Natural killer cell (primary cell): ENCODE measurements at regions not wholly inside any gene's neighbourhood (a gene's known extent, or its start where the extent isn't known, plus 50 kb on each side); places are given as distances from the start of the nearest gene placed in this dataset.

Experiments used
- ATAC-seq, 3 donors: fragments of 150-1000 bp in 2 of 3; fragments of 200-7000 bp in 1 of 3; cut with Tn5 transposase; 1 replicate in 1 of 3; 2 replicates in 2 of 3; pipeline ENCODE4 v1.10.0; 2021; ENCODE audit warnings: mild to moderate bottlenecking in 2 of 3, moderate library complexity in 2 of 3
- DNase-seq, 2 donors: peaks; one replicate each; pipeline versions ENCODE4 v3.0.0 to v3.0.0-alpha.2; 2013 to 2021; ENCODE audit warnings: mixed read lengths in 1 of 2
- H3K27ac ChIP-seq: one replicate; pipeline ENCODE4 v1.5.1; 2013; ENCODE audit warnings: mild to moderate bottlenecking, low read length
- H3K27me3 ChIP-seq: one replicate; pipeline ENCODE4 v1.6.1; 2013; ENCODE audit warnings: low read length; ENCODE audit not compliant: control insufficient read depth, insufficient read depth
- H3K36me3 ChIP-seq: one replicate; pipeline ENCODE4 v1.6.1; 2013; ENCODE audit warnings: low read length; ENCODE audit not compliant: control insufficient read depth, insufficient read depth
- H3K4me1 ChIP-seq: one replicate; pipeline ENCODE4 v1.6.1; 2013; ENCODE audit warnings: low read length; ENCODE audit not compliant: control insufficient read depth, insufficient read depth
- H3K4me3 ChIP-seq: one replicate; pipeline ENCODE4 v1.5.1; 2013; ENCODE audit warnings: low read length
- H3K9me3 ChIP-seq: one replicate; pipeline ENCODE4 v1.6.1; 2013; ENCODE audit warnings: low read length; ENCODE audit not compliant: control insufficient read depth, insufficient read depth
- H3K27ac Mint-ChIP-seq, 2 donors: one replicate each; pipeline ENCODE4 v1.8.0; 2022; ENCODE audit warnings: mild to moderate bottlenecking in 2 of 2, mixed read lengths in 2 of 2, moderate library complexity in 1 of 2
- H3K27me3 Mint-ChIP-seq, 2 donors: one replicate each; pipeline ENCODE4 v1.8.0; 2022; ENCODE audit warnings: low read depth in 2 of 2, mixed read lengths in 2 of 2
- H3K36me3 Mint-ChIP-seq: one replicate; pipeline ENCODE4 v1.8.0; 2022; ENCODE audit warnings: mixed read lengths
- H3K4me1 Mint-ChIP-seq, 2 donors: one replicate each; pipeline ENCODE4 v1.8.0; 2022; ENCODE audit warnings: mixed read lengths in 2 of 2
- H3K4me3 Mint-ChIP-seq: one replicate; pipeline ENCODE4 v1.8.0; 2022; ENCODE audit warnings: mild to moderate bottlenecking, moderate library complexity, mixed read lengths
- H3K9me3 Mint-ChIP-seq, 2 donors: one replicate each; pipeline ENCODE4 v1.8.0; 2022; ENCODE audit warnings: mixed read lengths in 2 of 2
- WGBS: methylation state at CpG from one replicate; pipeline ENCODE4 v1.1.7; 2013; ENCODE audit warnings: missing lambda C conversion rate; ENCODE audit not compliant: insufficient coverage; 5-methylcytosine and 5-hydroxymethylcytosine counted together
- intact Hi-C: fragments of 100-400 bp; cut with micrococcal nuclease; formaldehyde crosslinking; loops from one replicate; pipeline ENCODE4 v1.14.2; 2022
- TF ChIP-seq, protein P1 (sequence below): fragments of 200-600 bp; IDR thresholded peaks from one replicate; pipeline ENCODE4 v1.8.0; 2022; ENCODE audit warnings: antibody characterized with exemption

- no CpG with 5 or more reads among the region's 2 CpGs for WGBS
These were observed 994.0 kb downstream of the GRIK2 start for GRCh38 chr6:102387326-102388033.

GRCh38 chr6:102381203-102381602 lies 987.7 kb downstream of the GRIK2 start:
- ATAC-seq (no peak), DNase-seq (no peak)
- Histone ChIP-seq H3K4me3 (no peak overlapping the region), H3K36me3 (no peaks in the 10 kb centered on the region), H3K27me3 (no peaks in the 10 kb centered on the region), H3K27ac (no peak overlapping the region), H3K4me1 (no peaks in the 10 kb centered on the region), H3K9me3 (no peaks in the 10 kb centered on the region)
- H3K27ac Mint-ChIP-seq = no peak overlapping the region
- H3K4me3 Mint-ChIP-seq = no peak overlapping the region
- intact Hi-C loops = no loop called here
- H3K4me1 Mint-ChIP-seq = no peaks in the 10 kb centered on the region
- no peaks in the 10 kb centered on the region for H3K27me3 Mint-ChIP-seq
- TF ChIP-seq, protein P1, sequence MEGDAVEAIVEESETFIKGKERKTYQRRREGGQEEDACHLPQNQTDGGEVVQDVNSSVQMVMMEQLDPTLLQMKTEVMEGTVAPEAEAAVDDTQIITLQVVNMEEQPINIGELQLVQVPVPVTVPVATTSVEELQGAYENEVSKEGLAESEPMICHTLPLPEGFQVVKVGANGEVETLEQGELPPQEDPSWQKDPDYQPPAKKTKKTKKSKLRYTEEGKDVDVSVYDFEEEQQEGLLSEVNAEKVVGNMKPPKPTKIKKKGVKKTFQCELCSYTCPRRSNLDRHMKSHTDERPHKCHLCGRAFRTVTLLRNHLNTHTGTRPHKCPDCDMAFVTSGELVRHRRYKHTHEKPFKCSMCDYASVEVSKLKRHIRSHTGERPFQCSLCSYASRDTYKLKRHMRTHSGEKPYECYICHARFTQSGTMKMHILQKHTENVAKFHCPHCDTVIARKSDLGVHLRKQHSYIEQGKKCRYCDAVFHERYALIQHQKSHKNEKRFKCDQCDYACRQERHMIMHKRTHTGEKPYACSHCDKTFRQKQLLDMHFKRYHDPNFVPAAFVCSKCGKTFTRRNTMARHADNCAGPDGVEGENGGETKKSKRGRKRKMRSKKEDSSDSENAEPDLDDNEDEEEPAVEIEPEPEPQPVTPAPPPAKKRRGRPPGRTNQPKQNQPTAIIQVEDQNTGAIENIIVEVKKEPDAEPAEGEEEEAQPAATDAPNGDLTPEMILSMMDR = no peak
- peaks cover 5 to 7% of the 10 kb centered on the region in 2 donors for H3K9me3 Mint-ChIP-seq
- no peaks in the 10 kb centered on the region for H3K36me3 Mint-ChIP-seq

More at GRCh38 chr6:102387326-102388033, 994.0 kb downstream of the GRIK2 start:
- no peaks in the 10 kb centered on the region for H3K4me1 ChIP-seq
- intact Hi-C loops = no loop called here
- peaks cover 0 to 7% of the 10 kb centered on the region in 2 donors for H3K9me3 Mint-ChIP-seq
- H3K36me3 ChIP-seq = no peaks in the 10 kb centered on the region
- no peak overlapping the region for H3K4me3 ChIP-seq
- H3K36me3 Mint-ChIP-seq = no peaks in the 10 kb centered on the region
- peaks cover 10% of the 10 kb centered on the region for H3K9me3 ChIP-seq
- no peaks in the 10 kb centered on the region for H3K27me3 Mint-ChIP-seq
- H3K4me1 Mint-ChIP-seq = no peaks in the 10 kb centered on the region
- TF ChIP-seq, protein P1 = no peak
- no peak overlapping the region for H3K27ac ChIP-seq
- no peaks in the 10 kb centered on the region for H3K27me3 ChIP-seq
- no peak for DNase-seq
- no peak overlapping the region for H3K27ac Mint-ChIP-seq
- no peak for ATAC-seq
- H3K4me3 Mint-ChIP-seq = no peak overlapping the region

- peaks cover 4 to 13% of the 10 kb centered on the region in 2 donors for H3K9me3 Mint-ChIP-seq
- 79% methylated on average over 8 of the region's 8 CpGs for WGBS
- H3K27me3 ChIP-seq = no peaks in the 10 kb centered on the region
- no peak overlapping the region for H3K27ac Mint-ChIP-seq
- intact Hi-C loops = no loop called here
- no peaks in the 10 kb centered on the region for H3K27me3 Mint-ChIP-seq
- H3K4me3 ChIP-seq = no peak overlapping the region
- no peaks in the 10 kb centered on the region for H3K36me3 ChIP-seq
- no peak for ATAC-seq
- no peaks in the 10 kb centered on the region for H3K9me3 ChIP-seq
- H3K27ac ChIP-seq = no peak overlapping the region
- H3K4me1 ChIP-seq = no peaks in the 10 kb centered on the region
- DNase-seq = no peak
- H3K4me1 Mint-ChIP-seq = no peaks in the 10 kb centered on the region
- no peaks in the 10 kb centered on the region for H3K36me3 Mint-ChIP-seq
- TF ChIP-seq, protein P1 = no peak
- H3K4me3 Mint-ChIP-seq = no peak overlapping the region
These were observed 962.7 kb downstream of the GRIK2 start for GRCh38 chr6:102356170-102356569.

GRCh38 chr6:102355578-102355977 lies 962.1 kb downstream of the GRIK2 start:
- no peak overlapping the region for H3K4me3 ChIP-seq
- DNase-seq = no peak
- no peaks in the 10 kb centered on the region for H3K4me1 ChIP-seq
- Mint-ChIP-seq H3K36me3 (no peaks in the 10 kb centered on the region), H3K9me3 (peaks cover 4 to 12% of the 10 kb centered on the region in 2 donors), H3K4me1 (no peaks in the 10 kb centered on the region), H3K27ac (no peak overlapping the region), H3K4me3 (no peak overlapping the region), H3K27me3 (no peaks in the 10 kb centered on the region)
- no peaks in the 10 kb centered on the region for H3K9me3 ChIP-seq
- H3K36me3 ChIP-seq = no peaks in the 10 kb centered on the region
- intact Hi-C loops = no loop called here
- no peaks in the 10 kb centered on the region for H3K27me3 ChIP-seq
- H3K27ac ChIP-seq = no peak overlapping the region
- no CpG with 5 or more reads among the region's 1 CpG for WGBS
- ATAC-seq = no peak
- TF ChIP-seq, protein P1 = no peak
